GM18517 (cell line): ENCODE measurements at regions not wholly inside any gene's neighbourhood (a gene's known extent, or its start where the extent isn't known, plus 50 kb on each side); places are given as distances from the start of the nearest gene placed in this dataset.
"Not testable (repeated sequence)": the region's sequence is repeated elsewhere in the genome, so short reads cannot be mapped to it uniquely, and the experiment has no call there.

Experiments used
- ATAC-seq: cut with Tn5 transposase; IDR thresholded peaks from one replicate; pipeline ENCODE4 v1.9.1; 2021; ENCODE audit warnings: mild to moderate bottlenecking, moderate library complexity; ENCODE audit not compliant: unreplicated experiment

DNA sequence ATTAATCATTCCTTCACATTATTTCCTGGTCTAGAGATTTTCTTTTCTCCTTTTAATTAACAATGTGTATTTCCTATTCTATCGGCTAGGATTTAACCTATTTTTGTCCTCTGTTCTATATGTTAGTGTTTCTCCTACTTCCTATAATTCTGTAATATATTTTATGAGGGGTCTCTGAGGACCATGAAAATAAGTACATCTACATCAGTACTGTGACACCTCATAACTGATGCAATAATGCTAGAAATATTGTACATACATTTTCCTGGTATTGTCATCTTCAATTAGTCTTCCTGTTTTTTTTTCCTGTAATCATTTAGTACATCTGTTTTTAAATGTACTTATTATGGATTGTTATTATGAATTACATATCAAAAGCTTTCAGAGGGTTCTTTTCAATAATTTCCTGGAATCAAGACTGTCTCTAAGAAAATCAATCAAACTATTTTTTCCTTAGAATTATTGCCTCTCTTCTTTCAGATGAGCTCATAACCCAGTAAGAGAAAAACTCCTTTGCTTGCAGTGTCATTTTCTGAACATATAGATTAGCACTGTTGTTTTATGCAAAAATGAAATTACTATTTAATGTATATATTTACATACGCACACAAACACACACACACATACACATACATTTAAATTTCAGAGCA, 1004.3 kb downstream of the SLITRK5 start:
- ATAC-seq: no peak

DNA sequence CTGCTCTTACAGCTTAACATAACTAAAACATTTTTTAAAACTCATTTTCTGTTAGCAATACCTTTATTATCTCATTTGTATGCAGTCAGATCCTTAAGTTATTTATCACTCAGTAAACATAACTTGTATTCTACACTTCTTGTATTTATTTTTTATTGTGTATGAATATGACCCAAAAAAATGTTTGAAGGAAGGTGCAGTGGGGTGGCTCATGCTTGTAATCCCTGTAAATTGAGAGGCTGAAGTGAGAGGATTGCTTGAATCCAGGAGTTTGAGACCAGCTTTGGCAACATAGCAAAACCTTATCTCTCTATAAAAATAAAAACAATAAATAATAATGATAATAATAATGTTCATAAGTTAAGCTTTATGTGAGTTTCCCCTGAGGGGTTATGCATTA, 1004.8 kb downstream of the SLITRK5 start:
- ATAC-seq: no peak

DNA sequence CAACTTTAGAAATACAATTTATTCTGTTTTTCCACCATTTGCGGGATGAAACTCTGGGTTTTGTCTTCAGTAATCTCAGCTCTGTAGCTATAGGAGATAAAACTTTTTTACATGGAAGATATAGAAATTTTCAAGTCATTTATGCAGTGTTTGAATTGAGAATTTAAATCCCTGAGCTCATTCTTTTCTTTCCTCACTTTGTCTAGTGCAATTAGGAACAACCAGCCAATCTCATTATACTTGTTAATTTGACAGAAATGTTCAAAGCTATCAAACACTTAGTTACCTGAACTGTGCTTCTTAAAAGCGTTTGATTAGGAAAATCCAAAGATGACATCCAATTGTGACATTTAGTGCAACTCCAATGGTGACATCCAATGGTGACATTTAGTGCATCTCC, 1014.3 kb downstream of the SLITRK5 start:
- ATAC-seq: no peak

DNA sequence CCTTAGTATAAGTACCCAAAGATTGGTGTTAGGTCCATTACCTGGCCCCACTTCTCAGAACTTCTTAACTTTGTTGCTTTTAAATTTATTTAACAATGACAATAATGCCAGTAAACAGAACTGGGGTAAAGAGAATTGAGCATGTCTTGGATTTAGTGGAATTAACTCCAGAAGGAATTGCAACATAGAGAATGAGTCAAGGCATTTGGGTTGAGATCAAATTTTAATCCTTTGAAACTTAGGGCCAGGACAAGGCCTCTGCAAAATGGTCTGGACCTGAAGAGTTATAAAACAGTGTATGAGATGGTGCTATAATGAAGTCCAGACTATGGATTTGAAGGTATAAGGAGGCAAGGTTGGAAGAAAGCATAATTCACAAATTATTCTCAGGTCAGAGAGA, 1030.4 kb downstream of the SLITRK5 start:
- ATAC-seq: no peak

DNA sequence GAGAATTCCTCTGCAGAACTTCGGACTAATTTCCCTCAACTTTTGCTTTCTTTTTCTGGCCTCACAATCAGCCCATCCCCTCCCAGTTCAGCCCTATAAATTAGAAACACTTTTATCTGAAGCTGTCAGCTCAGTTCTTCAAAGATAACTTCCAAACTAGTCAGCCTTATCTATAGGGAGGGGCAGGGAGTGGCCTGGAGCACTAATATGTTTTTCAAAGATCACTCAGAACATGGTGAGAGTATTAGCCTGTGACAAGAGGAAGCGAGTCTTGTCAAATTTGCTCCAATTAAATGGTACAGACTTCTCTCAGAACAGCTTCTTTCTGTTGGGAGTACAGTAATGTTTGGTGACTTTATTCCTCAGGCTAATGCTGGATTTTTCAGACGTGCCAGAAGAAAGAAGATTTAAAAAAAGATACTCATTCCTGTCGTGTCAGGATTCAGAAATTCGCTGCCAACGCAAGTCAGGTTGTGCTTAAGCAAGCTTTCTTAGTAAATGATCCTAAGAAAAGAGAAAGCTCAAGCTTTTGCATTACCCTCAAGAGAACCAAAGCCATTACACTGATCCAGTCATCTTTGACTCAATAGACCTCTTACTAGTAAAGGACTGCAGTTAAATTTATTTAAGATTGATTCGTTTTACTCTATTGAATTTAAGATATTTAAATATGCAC, 1033.6 kb downstream of the SLITRK5 start:
- no peak for ATAC-seq

DNA sequence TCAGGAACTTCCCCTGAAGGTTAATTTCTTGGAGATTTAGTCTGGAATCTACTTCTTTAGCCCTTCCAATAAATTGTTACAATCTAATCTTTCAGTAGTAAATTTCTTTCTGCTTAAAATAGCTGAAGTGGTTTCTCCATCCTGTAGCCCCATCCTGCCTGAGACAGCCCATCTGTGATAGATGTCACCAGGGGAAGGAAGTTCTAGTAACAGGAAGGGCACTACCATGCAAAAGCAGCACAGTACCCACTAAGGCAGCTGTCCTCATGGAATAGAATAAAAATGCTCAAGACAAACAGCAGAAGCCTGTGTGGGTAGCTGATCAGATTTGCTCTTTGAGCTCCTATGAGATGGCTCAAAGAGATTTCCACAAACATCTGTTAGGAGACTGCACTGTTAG, 1036.5 kb downstream of the SLITRK5 start:
- no peak for ATAC-seq

DNA sequence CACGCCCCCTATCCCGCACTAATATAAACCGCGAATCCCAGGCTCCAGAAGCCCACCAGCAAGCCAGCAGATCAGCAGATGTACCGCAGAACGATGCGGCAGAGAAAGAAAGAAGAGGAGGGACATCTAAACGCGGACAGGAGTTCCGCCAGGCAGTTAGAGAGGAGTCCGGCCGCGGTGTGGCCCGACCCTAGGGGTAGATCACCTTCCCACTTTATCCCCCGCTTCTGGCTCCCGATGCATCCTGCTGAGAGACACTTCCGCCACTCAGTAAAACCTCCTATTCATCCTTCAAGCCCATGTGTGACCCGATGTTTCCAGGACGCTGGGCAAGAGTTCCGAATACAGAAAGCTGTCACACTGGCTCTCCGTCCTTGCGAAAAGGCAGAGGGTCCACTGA, 1046.8 kb downstream of the SLITRK5 start:
- no peak for ATAC-seq

DNA sequence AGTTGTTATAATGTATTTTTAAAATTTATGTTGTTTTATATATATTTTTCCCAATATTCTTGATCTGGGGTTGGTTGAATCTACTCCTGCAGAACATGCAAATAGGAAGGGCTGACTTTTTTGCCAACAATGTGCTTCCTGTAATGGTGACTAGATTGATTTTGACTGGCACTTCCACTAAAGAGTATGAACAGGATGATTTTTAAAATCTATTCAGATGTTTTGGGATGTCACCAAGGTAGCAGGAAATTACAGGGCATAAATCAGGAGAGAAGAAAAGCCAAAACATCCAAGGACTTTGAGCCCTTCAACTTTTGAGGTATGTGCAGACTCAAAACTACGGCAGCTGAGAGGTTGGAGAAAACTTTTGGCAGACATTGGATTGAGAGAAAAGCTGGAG, 1047.6 kb downstream of the SLITRK5 start:
- no peak for ATAC-seq

DNA sequence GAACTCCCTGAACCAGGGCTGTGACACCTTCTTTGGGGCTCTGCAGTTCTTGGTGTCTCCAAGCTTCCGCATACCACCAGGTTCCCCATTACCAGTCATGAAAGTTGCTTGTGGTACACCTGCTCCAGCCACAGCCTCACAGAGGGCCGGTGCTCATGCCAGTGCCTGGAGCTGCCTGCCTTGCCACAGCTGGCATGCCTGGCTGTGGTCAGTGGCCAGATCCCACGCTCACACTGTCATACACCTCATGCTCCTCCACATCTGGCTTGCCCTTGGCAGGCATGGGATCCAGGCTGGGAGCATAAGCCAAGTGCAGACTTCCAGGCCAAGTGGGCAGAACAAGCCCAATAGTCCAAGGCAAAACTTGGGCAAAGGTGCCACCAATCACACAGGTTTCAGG, 1054.9 kb downstream of the SLITRK5 start:
- ATAC-seq: no peak

DNA sequence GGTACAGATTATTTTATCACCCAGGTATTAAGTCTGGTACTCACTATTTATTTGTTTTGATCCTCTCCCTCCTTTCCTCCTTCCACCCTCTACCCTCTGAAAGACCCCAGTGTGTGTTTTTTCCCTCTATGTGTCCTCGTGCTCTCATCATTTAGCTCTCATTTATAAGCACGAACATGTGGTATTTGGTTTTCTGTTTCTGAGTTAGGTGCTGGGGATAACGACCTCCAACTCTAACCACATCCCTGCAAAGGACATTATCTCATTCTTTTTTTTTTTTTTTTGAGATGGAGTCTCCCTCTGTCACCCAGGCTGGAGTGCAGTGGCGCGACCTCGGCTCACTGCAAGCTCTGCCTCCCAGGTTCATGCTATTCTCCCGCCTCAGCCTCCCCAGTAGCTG, 1056.1 kb downstream of the SLITRK5 start:
- ATAC-seq: not testable (repeated sequence)

DNA sequence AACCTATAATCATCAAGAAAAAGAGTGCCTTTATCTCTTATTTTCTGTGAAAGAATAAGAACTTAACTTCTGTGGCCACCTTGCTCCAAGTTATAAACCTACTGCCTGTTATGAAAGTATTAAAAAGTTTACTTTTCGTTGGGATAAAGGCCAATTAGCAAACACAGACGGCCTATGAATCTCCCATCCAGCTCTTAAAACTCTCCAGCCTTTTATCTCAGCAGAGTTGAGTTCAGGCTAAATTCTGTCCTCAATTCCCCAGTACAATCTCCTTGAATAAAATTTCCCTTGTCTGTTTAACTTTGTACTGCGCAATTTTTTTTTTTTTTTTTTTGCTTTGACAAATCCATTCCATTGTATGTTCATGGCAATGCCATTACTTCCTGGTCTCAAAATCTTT, 1058.4 kb downstream of the SLITRK5 start:
- no peak for ATAC-seq

DNA sequence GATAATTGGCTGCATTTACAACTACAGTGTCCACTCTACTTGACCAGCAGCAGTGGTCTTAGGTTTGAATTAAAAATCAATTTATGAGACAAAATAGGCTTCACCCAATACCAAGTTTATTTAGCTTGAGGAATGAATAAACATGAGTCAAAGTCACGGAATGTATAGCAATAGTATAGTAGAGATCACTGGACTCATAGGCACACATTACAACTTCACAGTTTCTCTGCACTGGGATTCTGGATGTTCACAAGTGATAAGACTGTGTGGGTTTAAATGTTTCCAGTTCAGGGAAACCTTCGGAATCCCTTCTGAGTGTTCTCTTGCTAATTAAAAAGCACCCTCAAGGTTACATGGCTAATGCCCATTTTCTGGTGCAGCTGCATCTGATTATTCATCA, 1064.9 kb downstream of the SLITRK5 start:
- ATAC-seq: no peak

DNA sequence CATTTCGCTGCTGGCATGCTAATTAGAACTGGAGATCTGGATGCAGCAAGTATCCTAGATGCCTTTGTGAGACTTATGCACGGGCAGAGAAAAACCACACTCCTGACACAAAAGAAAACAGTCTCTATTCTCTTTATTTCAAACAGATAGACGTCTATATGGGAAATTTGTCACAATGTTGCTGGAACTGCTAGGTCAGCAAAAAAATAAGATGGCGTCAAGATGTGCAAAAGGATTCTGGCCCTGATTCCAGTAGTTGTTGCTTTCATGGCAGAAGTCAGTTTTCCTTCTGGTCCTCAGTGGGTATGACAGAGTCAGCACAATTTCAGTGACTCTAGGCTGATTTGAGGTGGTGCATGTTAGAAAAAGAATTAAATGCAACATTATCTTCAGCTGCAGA, 1068.0 kb downstream of the SLITRK5 start:
- no peak for ATAC-seq

DNA sequence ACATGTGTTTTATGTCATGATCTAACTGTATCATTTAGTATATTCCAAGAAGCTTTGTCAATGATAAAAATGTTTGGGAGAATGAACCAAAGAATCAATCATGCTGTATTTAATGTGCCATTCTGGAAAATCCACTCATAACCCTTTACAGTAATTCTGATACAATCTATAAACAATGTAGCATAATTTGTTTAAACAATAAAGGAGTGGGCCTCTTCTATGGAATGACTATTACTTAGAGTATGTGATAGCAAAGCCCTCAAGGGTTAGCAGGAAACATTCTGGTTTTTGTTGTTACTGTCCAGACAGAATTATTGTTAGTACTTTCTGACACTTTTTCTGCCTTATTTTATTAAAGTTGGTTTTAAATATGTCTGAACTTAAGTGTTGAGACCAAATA, 1073.1 kb downstream of the SLITRK5 start:
- no peak for ATAC-seq

DNA sequence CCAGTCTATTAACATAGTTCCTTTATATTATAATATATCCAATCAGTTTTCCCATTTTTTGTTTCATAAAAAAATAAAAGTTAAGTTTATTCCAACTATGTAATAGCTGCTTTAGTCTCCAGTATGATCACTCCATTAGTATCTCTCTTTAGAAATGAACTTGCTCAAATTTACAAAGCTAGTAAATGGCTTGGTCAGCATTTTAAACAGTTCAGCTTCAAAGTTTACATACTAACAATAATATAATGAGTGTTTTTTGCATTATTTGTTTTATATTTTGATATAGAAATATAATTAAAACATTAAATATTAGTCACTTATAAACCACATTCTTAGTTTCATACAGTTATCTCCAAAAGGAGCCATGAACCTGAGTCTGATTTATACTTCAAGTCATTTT, 1073.8 kb downstream of the SLITRK5 start:
- no peak for ATAC-seq

DNA sequence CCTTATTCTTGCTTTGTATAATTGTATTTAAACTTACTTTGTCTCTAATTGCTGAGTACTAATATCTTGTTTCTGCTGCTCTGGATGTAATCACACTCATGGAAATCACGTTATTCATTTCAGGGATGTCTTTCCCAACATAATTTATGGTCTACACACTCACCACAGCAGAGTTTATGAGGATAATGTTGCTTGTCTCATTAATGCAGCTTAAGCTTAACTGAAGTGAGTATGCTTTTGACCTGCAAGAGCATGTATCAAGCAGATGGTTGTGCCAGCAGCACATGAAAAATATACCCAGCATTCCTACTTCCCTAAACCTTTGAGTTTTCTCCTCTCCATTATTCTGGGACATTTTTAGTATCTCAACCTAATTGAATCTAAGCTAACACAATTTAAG, 1080.9 kb downstream of the SLITRK5 start:
- ATAC-seq: no peak

DNA sequence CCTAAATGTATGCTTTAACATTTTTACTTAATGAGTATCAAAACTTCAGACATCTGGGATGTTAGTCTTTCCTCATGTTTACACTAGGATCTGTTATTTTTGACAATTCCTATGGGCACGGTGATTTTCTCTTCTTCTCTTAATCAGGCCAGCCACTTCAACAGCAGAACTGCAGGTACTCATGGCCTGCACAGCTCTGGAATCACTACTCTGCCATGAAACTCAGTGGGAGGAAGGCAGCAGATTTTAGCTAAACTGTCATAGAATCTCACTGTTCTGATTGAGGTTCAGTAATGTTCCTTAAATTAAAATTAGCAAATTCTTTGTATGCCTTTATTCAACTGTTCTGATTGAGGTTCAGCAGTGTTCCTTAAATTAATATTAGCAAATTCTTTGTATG, 1083.0 kb downstream of the SLITRK5 start:
- no peak for ATAC-seq

DNA sequence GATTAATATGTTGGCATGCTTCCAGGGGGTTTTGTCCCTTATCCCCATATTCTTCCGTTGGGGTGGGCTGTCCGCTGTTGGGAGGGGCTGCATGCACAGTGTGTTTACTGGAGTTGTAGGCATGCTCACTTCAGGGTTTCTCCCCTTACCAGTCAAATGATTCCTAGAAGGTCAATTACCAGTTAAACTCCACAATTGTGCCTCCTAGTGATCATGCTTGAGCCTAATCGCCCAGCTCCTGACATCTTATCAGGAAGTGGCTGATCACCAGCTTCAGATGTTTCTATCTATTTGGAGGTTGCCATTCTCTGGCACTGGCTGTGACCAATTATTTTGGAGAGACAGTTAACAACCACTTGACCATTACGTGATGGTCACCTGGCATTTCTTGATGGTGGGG, 1090.0 kb downstream of the SLITRK5 start:
- ATAC-seq: no peak

DNA sequence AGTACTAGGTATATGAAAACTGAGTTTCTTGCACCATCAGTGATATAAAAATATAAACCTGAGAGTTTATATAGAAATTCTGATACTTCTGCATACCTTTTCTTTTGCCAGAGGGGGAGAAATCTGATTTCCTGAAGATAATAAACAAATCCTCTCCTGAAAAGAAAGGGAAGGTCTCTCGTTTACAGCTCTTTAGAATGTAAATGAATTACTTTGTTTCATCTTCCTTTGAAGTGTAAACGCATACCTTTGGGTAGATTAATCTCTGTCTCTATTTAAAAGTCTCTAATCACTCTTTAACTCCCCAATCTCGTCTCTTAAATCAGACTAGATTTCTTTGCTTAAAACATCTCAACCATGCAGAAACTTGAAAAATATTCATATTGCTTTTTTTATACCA, 1092.9 kb downstream of the SLITRK5 start:
- no peak for ATAC-seq

DNA sequence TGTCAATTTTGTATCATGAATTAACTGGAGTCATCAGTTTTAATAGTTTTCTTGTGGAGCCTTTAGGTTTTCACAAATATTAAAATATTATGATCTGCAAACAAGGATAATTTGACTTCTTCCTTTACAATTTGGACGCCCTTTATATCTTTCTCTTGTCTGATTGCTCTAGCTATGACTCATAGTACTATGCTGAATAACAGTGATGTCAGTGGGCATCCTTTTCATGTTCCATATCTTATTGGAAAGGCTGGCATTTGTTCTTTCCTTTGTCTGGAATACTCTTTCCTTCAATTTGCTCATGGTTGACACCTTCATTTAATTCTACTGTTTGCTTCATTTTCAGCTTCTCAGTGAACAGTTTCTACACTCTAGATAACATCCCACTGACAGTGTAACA, 1129.3 kb downstream of the SLITRK5 start:
- ATAC-seq: no peak

DNA sequence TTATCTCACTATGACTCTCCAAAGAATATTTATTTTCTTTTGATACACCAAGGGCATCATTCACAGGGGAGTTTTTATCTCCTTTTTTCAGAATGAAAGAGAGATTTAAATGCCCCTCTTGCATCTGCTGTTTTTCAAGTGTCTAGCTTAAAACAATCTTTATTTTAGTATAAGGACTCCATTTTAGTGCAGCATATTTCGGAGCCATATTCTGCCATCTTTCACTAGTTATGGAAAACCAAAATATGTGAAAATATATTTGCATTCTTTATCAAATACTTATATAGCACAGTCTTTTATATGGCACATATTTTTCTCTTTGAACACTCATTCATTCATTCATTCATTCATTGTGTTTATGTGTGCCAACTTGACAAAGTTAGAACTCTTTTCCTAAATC, 1130.2 kb downstream of the SLITRK5 start:
- ATAC-seq: no peak

DNA sequence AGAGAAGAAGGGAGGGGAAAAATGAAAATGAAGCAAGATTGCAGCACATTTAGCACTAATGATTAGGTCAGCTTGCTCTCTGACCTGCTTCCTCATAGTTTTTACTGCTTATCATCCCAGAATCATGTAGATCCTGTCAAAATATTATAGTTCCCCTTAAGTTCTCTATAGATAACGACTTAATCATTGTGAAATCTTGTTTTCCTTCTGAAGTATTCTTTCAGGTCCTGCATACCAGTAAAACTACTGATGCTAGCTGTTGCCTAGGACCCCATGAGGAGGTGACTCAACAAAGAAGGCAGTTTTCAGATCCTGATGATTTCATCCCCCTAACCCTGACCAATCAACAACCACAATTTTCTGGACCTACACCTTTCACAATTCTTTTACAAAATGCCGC, 1131.7 kb downstream of the SLITRK5 start:
- ATAC-seq: no peak

DNA sequence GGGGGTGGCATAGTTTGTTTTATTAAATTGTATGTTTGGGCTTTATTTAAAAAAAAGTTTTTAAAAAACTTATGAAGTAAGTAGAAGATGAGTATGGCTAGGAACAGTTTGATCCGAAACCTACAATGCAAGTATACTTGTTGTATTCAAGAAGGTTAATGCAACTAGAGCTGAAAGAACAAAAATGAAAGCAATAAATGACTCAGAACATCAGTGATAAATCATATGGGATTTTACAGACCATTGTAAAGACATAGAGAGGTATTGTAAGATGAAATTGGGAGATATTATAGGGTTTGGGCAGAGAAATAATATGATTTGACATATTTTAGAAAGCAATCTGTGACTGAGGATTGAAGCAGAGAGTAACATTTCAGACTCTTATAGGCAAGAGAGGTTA, 1135.3 kb downstream of the SLITRK5 start:
- no peak for ATAC-seq
